Spinal cord (tissue), 9 donors: ENCODE measurements at regions not wholly inside any gene's neighbourhood (a gene's known extent, or its start where the extent isn't known, plus 50 kb on each side); places are given as distances from the start of the nearest gene placed in this dataset.
A peak's percentile ranks its signal among the peaks of the same experiment; 100 is the strongest.
"Not testable (repeated sequence)": the region's sequence is repeated elsewhere in the genome, so short reads cannot be mapped to it uniquely, and the experiment has no call there.

Experiments
- DNase-seq, 6 donors: peaks; one replicate each; pipeline versions ENCODE4 v3.0.0 to v3.0.0-alpha.2; 2013 to 2015; ENCODE audit warnings: low spot score in 6 of 6, low read depth in 4 of 6
- H3K27ac ChIP-seq: one replicate; pipeline ENCODE4 v1.5.1; 2013; ENCODE audit warnings: low read depth, low read length, control low read depth
- H3K27me3 ChIP-seq: one replicate; pipeline ENCODE4 v1.6.1; 2013; ENCODE audit warnings: low read length; ENCODE audit not compliant: control insufficient read depth, insufficient read depth
- H3K36me3 ChIP-seq: one replicate; pipeline ENCODE4 v1.6.1; 2013; ENCODE audit warnings: low read length; ENCODE audit not compliant: control insufficient read depth, insufficient read depth
- H3K4me1 ChIP-seq: one replicate; pipeline ENCODE4 v1.6.1; 2013; ENCODE audit warnings: low read length; ENCODE audit not compliant: control insufficient read depth, insufficient read depth
- H3K4me3 ChIP-seq: one replicate; pipeline ENCODE4 v1.5.1; 2013; ENCODE audit warnings: low read depth, low read length, control low read depth
- H3K9me3 ChIP-seq: one replicate; pipeline ENCODE4 v1.6.1; 2013; ENCODE audit warnings: low read length; ENCODE audit not compliant: control insufficient read depth, insufficient read depth
- WGBS: methylation state at CpG from one replicate; pipeline ENCODE4 v1.1.5; 2013; ENCODE audit warnings: missing lambda C conversion rate; ENCODE audit not compliant: insufficient coverage; 5-methylcytosine and 5-hydroxymethylcytosine counted together
- donor health status: healthy.

DNA sequence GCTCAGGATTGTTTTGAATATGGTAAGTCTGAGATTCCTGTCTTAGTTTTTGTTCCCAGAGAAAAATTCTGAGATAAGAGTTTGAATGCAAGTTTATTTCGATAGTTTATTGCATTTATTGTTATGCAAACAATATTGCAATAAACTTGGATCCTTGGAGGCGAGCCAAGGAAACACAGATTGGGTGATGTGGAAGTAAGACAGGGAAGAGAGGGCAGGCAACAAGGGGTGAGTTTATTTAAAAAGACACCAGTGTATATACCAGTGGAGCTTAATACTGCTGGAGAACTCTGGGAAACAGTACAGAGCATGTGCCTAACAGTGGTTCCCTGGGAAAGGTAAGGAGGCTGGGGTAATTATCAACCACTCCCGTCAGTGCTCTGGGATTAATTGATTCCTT, 87.5 kb upstream of the NEDD4L start:
- Histone ChIP-seq H3K36me3 (no peaks in the 10 kb centered on the region), H3K27me3 (no peaks in the 10 kb centered on the region), H3K9me3 (no peaks in the 10 kb centered on the region), H3K27ac (no peak overlapping the region), H3K4me1 (no peaks in the 10 kb centered on the region), H3K4me3 (no peak overlapping the region)
- WGBS = 91% methylated on average over 2 of the region's 3 CpGs
- no peak for DNase-seq

- no peak for DNase-seq
- 85% methylated on average over 2 of the region's 4 CpGs for WGBS
- Histone ChIP-seq H3K4me3 (no peak overlapping the region), H3K36me3 (no peaks in the 10 kb centered on the region), H3K27ac (no peak overlapping the region), H3K27me3 (no peaks in the 10 kb centered on the region), H3K9me3 (no peaks in the 10 kb centered on the region), H3K4me1 (no peaks in the 10 kb centered on the region)
Observed at GRCh38 chr18:57954935-57955334, 89.1 kb upstream of the NEDD4L start.

DNA sequence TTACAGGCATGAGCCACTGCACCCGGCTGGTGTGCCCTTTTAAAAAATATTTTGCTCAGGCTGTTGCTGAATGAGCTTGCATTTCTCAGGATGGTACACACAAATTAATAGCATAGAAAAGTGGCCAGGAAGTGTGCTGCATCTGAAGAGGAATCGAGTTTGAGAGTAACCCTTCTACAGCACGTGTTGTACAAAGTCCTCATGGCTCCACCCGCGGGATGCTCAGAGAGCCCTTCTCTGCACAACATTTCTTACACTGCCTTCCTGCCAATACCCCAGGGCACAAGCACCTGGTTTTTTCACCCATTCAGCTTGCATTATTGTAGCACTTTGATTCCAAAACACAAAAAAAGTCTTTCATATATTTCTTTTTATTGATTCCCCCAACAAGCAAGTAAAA, 90.1 kb upstream of the NEDD4L start:
- Histone ChIP-seq H3K4me1 (no peaks in the 10 kb centered on the region), H3K9me3 (no peaks in the 10 kb centered on the region), H3K36me3 (no peaks in the 10 kb centered on the region), H3K4me3 (no peak overlapping the region), H3K27ac (no peak overlapping the region), H3K27me3 (no peaks in the 10 kb centered on the region)
- 80% methylated on average over 4 of the region's 5 CpGs for WGBS
- DNase-seq = no peak

GRCh38 chr18:57951999-57952774, 91.8 kb upstream of the NEDD4L start:
- Histone ChIP-seq H3K4me3 (no peak overlapping the region), H3K4me1 (no peaks in the 10 kb centered on the region), H3K27ac (no peak overlapping the region), H3K27me3 (no peaks in the 10 kb centered on the region), H3K9me3 (no peaks in the 10 kb centered on the region), H3K36me3 (no peaks in the 10 kb centered on the region)
- no peak for DNase-seq
- 75% methylated on average over 5 of the region's 10 CpGs for WGBS

DNA sequence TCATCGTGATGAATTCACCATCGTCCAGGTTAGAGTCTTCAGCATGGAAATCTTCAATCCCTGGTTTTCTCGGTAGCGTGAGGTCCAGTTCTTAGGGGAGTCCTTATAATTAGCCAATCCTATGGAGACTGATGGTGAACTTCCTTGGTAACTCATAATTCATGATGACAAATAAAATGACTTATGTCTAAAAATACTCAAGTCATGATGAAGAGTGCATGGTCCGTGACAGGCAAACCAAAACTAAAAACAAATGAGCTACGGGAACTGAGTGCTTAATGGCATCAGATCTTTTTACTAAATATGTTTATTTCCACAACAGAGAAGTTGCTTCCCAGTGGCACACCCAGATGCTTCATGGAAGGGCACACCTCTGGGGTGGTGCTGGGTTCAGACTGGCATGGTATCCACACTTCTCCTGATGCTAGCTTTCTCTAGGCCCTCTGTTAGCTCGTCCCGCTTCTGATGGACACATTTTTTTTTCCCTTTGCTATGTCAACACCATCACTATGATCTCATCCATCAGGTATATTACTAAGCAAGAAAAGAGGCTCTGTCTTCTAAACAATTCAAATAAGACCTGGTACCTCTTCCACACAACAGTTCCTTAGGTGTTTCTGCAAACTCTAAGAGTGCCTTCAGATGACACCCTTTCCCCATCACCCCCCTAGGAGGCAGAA, 92.8 kb upstream of the NEDD4L start:
- no peaks in the 10 kb centered on the region for H3K27me3 ChIP-seq
- H3K9me3 ChIP-seq = no peaks in the 10 kb centered on the region
- no peak overlapping the region for H3K27ac ChIP-seq
- no peak for DNase-seq
- H3K4me1 ChIP-seq = no peaks in the 10 kb centered on the region
- WGBS = 92% methylated on average over 2 of the region's 8 CpGs
- no peak overlapping the region for H3K4me3 ChIP-seq
- no peaks in the 10 kb centered on the region for H3K36me3 ChIP-seq

- WGBS = no CpG with 5 or more reads among the region's 2 CpGs
- H3K36me3 ChIP-seq = no peaks in the 10 kb centered on the region
- no peak for DNase-seq
- no peaks in the 10 kb centered on the region for H3K4me1 ChIP-seq
- H3K9me3 ChIP-seq = no peaks in the 10 kb centered on the region
- no peak overlapping the region for H3K27ac ChIP-seq
- H3K27me3 ChIP-seq = no peaks in the 10 kb centered on the region
- H3K4me3 ChIP-seq = no peak overlapping the region
Observed at GRCh38 chr18:57950542-57950941, 93.5 kb upstream of the NEDD4L start.

GRCh38 chr18:57949335-57949734, 94.7 kb upstream of the NEDD4L start:
- not testable (repeated sequence) for H3K36me3 ChIP-seq, H3K4me1 ChIP-seq, DNase-seq, H3K4me3 ChIP-seq, H3K27me3 ChIP-seq, H3K9me3 ChIP-seq, H3K27ac ChIP-seq
- no CpG with 5 or more reads among the region's 7 CpGs for WGBS

GRCh38 chr18:57947117-57947516, 96.9 kb upstream of the NEDD4L start:
- no peak for DNase-seq
- 96% methylated on average over 3 of the region's 3 CpGs for WGBS
- Histone ChIP-seq H3K4me3 (no peak overlapping the region), H3K36me3 (no peaks in the 10 kb centered on the region), H3K9me3 (no peaks in the 10 kb centered on the region), H3K27me3 (no peaks in the 10 kb centered on the region), H3K27ac (no peak overlapping the region), H3K4me1 (peaks cover 3% of the 10 kb centered on the region)

DNA sequence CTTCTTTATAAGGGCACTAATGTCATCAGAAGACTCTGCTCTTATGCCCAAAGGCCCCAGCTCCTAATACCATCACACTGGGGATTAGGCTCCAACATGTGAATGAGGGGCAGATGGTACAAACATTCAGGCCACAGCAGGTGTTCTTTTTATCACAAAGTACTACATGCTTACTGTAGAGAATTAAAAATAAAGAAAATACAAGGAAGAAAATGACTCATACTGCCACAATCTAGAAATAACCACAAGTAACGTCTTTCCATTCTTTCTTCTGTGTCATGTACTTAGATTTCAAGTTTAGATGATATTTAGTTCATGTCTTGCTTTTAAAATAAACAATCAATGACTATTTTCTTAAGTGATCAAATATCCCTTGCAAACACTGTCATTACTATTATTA, 100.3 kb upstream of the NEDD4L start:
- Histone ChIP-seq H3K4me1 (peaks cover 3% of the 10 kb centered on the region), H3K4me3 (no peak overlapping the region), H3K36me3 (no peaks in the 10 kb centered on the region), H3K9me3 (no peaks in the 10 kb centered on the region), H3K27me3 (no peaks in the 10 kb centered on the region), H3K27ac (no peak overlapping the region)
- WGBS = no CpG with 5 or more reads among the region's 1 CpG
- DNase-seq = no peak

GRCh38 chr18:57942493-57942892, 101.5 kb upstream of the NEDD4L start:
- Histone ChIP-seq H3K4me3 (no peak overlapping the region), H3K27ac (no peak overlapping the region), H3K36me3 (no peaks in the 10 kb centered on the region), H3K9me3 (no peaks in the 10 kb centered on the region), H3K27me3 (no peaks in the 10 kb centered on the region), H3K4me1 (peaks cover 3% of the 10 kb centered on the region)
- WGBS = no CpG with 5 or more reads among the region's 1 CpG
- DNase-seq = peak in 1 of 6 donors; percentile 70
